RWPE1 (cell line): ENCODE measurements at regions not wholly inside any gene's neighbourhood (a gene's known extent, or its start where the extent isn't known, plus 50 kb on each side); places are given as distances from the start of the nearest gene placed in this dataset.

Experiments used
- CTCF ChIA-PET: fragments of 350-600 bp; sonication (Branson Sonifier 250); formaldehyde crosslinking; extraction: SDS; loops from one replicate; lab custom pipeline; 2021; lab: Yijun Ruan, JAX
- POLR2A ChIA-PET: fragments of 400-600 bp; formaldehyde crosslinking; extraction: SDS; loops from one replicate; lab custom pipeline; 2020; ENCODE audit warnings: antibody characterized with exemption; ENCODE audit not compliant: low non-redundant PET; lab: Yijun Ruan, JAX
- DNase-seq: peaks from one replicate; pipeline ENCODE4 v3.0.0; 2012; ENCODE audit warnings: low spot score
- H3K27ac ChIP-seq: fragments of 450-650 bp; 2 replicates; pipeline ENCODE4 v1.5.1; 2017
- CTCF ChIP-seq: fragments of 450-650 bp; conservative IDR thresholded peaks from 2 replicates; pipeline ENCODE4 v1.5.1; 2017; ENCODE audit warnings: low read depth, mild to moderate bottlenecking

DNA sequence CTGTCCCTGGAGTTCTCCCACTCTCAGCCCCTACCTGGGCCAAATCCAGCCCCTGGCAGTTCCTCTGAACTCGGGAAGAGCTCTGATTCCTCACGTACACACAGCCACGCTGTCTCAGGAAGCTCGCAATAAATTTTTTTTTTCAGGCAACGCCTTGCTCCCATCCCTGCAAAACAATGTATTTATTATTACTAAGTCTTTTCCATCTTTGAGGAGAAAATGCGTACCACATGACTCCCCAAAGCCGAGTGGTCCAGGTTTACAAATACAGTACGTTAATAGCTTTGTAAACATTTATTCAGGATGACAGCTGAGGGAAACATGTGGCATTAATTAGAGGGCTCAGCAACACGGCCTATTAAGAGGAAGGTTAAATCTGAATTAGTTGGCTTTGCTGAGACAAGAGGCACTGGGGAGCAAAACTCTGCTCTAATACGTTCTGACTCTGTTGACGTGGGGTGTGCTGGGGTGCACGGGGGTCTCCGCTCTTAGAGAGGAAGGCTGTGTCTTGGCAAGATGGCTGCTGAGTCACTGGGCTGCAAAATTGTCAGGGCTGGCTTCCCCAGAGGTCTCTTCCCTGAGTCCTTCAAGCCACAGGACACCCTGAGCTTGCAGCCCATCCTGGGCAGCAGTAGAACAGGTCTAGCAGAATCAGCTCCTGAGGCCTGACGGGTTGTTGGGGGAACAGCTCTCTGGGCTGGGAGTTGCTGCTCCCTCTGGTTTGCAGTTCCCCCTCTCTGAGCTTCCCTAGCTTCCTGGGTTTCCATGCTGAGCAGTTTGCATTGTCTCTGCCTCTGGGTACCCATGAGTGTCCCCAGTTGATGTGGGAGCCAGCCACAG, 185.2 kb upstream of the TBX3 start:
- CTCF ChIA-PET: no interaction called here
- no peak for TF ChIP-seq CTCF
- H3K27ac ChIP-seq: no peak overlapping the region
- no peak for DNase-seq
- POLR2A ChIA-PET: no interaction called here

DNA sequence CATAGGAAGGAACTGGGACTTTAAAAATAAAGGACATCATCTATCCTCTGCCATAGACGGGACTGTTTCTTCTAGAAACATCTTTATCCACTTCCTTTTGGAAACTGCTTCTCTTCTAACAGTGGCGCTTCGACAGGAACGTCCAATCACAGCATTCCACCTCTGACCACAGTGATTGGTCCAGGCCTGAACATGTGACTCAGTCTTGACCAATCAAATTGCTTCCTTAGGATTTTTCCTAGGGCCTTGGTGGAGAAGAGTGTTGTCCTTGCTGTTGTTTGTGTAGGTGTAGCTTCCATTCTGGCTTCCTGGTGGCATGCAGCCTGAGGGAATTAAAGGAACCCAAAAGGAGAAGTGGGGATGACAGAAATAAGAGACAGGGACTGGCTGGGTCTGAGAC, 182.4 kb upstream of the TBX3 start:
- DNase-seq: peak; percentile 15
- no peak for TF ChIP-seq CTCF
- ChIA-PET CTCF (no interaction called here), POLR2A (no interaction called here)
- H3K27ac ChIP-seq: no peak overlapping the region

- TF ChIP-seq CTCF: no peak
- POLR2A ChIA-PET: no interaction called here
- no peak overlapping the region for H3K27ac ChIP-seq
- no peak for DNase-seq
- CTCF ChIA-PET: interaction anchor here (0.6 to 0.7 kb wide), 3 partner anchors 183 to 883 kb away, joined by 3 to 4 read pairs (median 4); no protein-coding TSS in a partner anchor
These were observed 181.0 kb upstream of the TBX3 start for GRCh38 chr12:114864837-114865551.

- TF ChIP-seq CTCF: no peak
- ChIA-PET POLR2A (no interaction called here), CTCF (no interaction called here)
- DNase-seq: no peak
- no peak overlapping the region for H3K27ac ChIP-seq
These were observed 179.9 kb upstream of the TBX3 start for GRCh38 chr12:114863911-114864310.

- POLR2A ChIA-PET: no interaction called here
- H3K27ac ChIP-seq: no peak overlapping the region
- no peak for DNase-seq
- no peak for TF ChIP-seq CTCF
- CTCF ChIA-PET: no interaction called here
These were observed 177.0 kb upstream of the TBX3 start for GRCh38 chr12:114860969-114861368.

GRCh38 chr12:114858388-114859146, 174.6 kb upstream of the TBX3 start:
- H3K27ac ChIP-seq: no peak overlapping the region
- DNase-seq: peak; percentile 22
- CTCF ChIA-PET: interaction anchor here (0.6 kb wide), 1 partner anchor 13 kb away, joined by 3 read pairs; no protein-coding TSS in a partner anchor
- no peak for TF ChIP-seq CTCF
- POLR2A ChIA-PET: no interaction called here
